Osteoblast (primary cell): ENCODE measurements at regions not wholly inside any gene's neighbourhood (a gene's known extent, or its start where the extent isn't known, plus 50 kb on each side); places are given as distances from the start of the nearest gene placed in this dataset.

Source experiments
- DNase-seq: peaks from one replicate; pipeline ENCODE4 v3.0.0; 2011; ENCODE audit warnings: low spot score, mixed read lengths; ENCODE audit not compliant: insufficient read length; ENCODE audit errors: missing footprints
- H2AFZ ChIP-seq: 2 replicates; pipeline ENCODE4 v1.6.0; 2011; ENCODE audit warnings: mild to moderate bottlenecking, low read length
- H3K27ac ChIP-seq: 2 replicates; pipeline ENCODE4 v1.5.1; 2011; ENCODE audit warnings: mild to moderate bottlenecking, low read depth, low read length, moderate library complexity
- H3K27me3 ChIP-seq: 2 replicates; pipeline ENCODE4 v1.6.0; 2012; ENCODE audit warnings: mild to moderate bottlenecking, control low read depth, inconsistent platforms, low read length, moderate library complexity; ENCODE audit not compliant: insufficient read depth
- H3K36me3 ChIP-seq: 2 replicates; pipeline ENCODE4 v1.5.1; 2011; ENCODE audit warnings: mild to moderate bottlenecking, low read length, control low read depth, moderate library complexity; ENCODE audit not compliant: insufficient read depth
- H3K4me1 ChIP-seq: 2 replicates; pipeline ENCODE4 v1.5.1; 2011; ENCODE audit warnings: mild to moderate bottlenecking, low read length, control low read depth, moderate library complexity; ENCODE audit not compliant: insufficient read depth
- H3K4me2 ChIP-seq: 2 replicates; pipeline ENCODE4 v1.6.0; 2011; ENCODE audit warnings: mild to moderate bottlenecking, low read length; ENCODE audit not compliant: insufficient read depth
- H3K4me3 ChIP-seq: fragments of 200-600 bp; sonication (generic); 3 replicates; pipeline ENCODE4 v1.5.1; 2012; ENCODE audit warnings: mild to moderate bottlenecking, low read length, inconsistent platforms; ENCODE audit not compliant: insufficient read depth
- H3K79me2 ChIP-seq: 2 replicates; pipeline ENCODE4 v1.6.0; 2012; ENCODE audit warnings: mild to moderate bottlenecking, low read length, control low read depth, inconsistent platforms; ENCODE audit not compliant: insufficient read depth
- H3K9me3 ChIP-seq: 2 replicates; pipeline ENCODE4 v1.5.1; 2011; ENCODE audit warnings: low read depth, low read length, control low read depth
- H4K20me1 ChIP-seq: 2 replicates; pipeline ENCODE4 v1.6.0; 2012; ENCODE audit warnings: mild to moderate bottlenecking, low read length, control low read depth; ENCODE audit not compliant: insufficient read depth
- TF ChIP-seq, protein P1 (sequence below): IDR thresholded peaks from 2 replicates; pipeline ENCODE4 v1.5.1; 2011; ENCODE audit warnings: mild to moderate bottlenecking, low read depth, low read length, moderate library complexity; ENCODE audit errors: extremely low read depth

DNA sequence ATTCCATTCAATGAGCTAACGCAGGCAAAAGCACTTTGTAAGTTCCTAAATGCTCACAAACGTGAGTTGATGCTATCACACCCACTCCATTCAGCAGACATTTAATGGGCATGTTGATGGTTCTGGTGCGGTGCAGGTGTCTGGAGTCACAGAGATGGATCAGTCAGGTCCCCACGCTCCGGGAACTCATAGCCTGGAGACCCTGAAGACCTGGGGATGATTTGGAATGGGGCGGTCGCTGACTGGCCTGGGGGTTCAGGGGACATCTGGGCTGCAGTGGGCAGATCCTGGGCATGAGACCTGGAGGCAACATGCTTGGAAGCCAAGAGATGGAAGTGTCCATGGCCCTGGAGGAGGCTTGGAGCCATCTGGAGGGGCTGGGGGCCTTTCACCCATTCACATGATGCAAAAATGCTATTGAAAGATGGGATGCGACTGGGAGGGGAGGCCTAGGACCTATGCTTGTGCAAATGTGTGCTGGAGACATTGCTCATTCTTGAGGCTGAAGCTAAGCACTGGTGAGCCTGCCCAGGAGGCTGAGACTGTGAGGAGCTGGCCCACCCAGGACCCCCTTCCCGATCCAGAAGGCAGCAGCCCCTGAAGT is 522.6 kb downstream of the GLRX3 start:
- no peak for DNase-seq
- H3K79me2 ChIP-seq: no peaks in the 10 kb centered on the region
- no peaks in the 10 kb centered on the region for H3K36me3 ChIP-seq
- no peaks in the 10 kb centered on the region for H4K20me1 ChIP-seq
- H3K4me3 ChIP-seq: no peak overlapping the region
- TF ChIP-seq, protein P1, sequence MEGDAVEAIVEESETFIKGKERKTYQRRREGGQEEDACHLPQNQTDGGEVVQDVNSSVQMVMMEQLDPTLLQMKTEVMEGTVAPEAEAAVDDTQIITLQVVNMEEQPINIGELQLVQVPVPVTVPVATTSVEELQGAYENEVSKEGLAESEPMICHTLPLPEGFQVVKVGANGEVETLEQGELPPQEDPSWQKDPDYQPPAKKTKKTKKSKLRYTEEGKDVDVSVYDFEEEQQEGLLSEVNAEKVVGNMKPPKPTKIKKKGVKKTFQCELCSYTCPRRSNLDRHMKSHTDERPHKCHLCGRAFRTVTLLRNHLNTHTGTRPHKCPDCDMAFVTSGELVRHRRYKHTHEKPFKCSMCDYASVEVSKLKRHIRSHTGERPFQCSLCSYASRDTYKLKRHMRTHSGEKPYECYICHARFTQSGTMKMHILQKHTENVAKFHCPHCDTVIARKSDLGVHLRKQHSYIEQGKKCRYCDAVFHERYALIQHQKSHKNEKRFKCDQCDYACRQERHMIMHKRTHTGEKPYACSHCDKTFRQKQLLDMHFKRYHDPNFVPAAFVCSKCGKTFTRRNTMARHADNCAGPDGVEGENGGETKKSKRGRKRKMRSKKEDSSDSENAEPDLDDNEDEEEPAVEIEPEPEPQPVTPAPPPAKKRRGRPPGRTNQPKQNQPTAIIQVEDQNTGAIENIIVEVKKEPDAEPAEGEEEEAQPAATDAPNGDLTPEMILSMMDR: no peak
- no peaks in the 10 kb centered on the region for H3K4me1 ChIP-seq
- H3K27me3 ChIP-seq: no peaks in the 10 kb centered on the region
- H3K9me3 ChIP-seq: no peaks in the 10 kb centered on the region
- no peak overlapping the region for H3K27ac ChIP-seq
- H2AFZ ChIP-seq: no peak overlapping the region
- H3K4me2 ChIP-seq: no peak overlapping the region

- H3K79me2 ChIP-seq: no peaks in the 10 kb centered on the region
- H3K4me2 ChIP-seq: no peak overlapping the region
- no peaks in the 10 kb centered on the region for H3K4me1 ChIP-seq
- DNase-seq: peak; percentile 59
- no peaks in the 10 kb centered on the region for H3K27me3 ChIP-seq
- no peaks in the 10 kb centered on the region for H3K36me3 ChIP-seq
- no peak overlapping the region for H2AFZ ChIP-seq
- H4K20me1 ChIP-seq: no peaks in the 10 kb centered on the region
- H3K9me3 ChIP-seq: peaks cover 2% of the 10 kb centered on the region
- no peak overlapping the region for H3K27ac ChIP-seq
- TF ChIP-seq, protein P1: no peak
- H3K4me3 ChIP-seq: no peak overlapping the region
Observed at GRCh38 chr10:130659528-130659927, 523.3 kb downstream of the GLRX3 start.

- TF ChIP-seq, protein P1: no peak
- H2AFZ ChIP-seq: no peak overlapping the region
- no peaks in the 10 kb centered on the region for H3K36me3 ChIP-seq
- no peak overlapping the region for H3K27ac ChIP-seq
- peaks cover 2% of the 10 kb centered on the region for H3K9me3 ChIP-seq
- no peak overlapping the region for H3K4me3 ChIP-seq
- no peaks in the 10 kb centered on the region for H3K79me2 ChIP-seq
- H4K20me1 ChIP-seq: no peaks in the 10 kb centered on the region
- no peaks in the 10 kb centered on the region for H3K4me1 ChIP-seq
- H3K27me3 ChIP-seq: no peaks in the 10 kb centered on the region
- no peak overlapping the region for H3K4me2 ChIP-seq
- peak; percentile 69 for DNase-seq
Observed at GRCh38 chr10:130660266-130660665, 524.1 kb downstream of the GLRX3 start.

GRCh38 chr10:130661419-130661818 is 525.2 kb downstream of the GLRX3 start:
- no peak overlapping the region for H3K27ac ChIP-seq
- no peak for DNase-seq
- no peaks in the 10 kb centered on the region for H3K36me3 ChIP-seq
- no peak overlapping the region for H3K4me3 ChIP-seq
- H4K20me1 ChIP-seq: no peaks in the 10 kb centered on the region
- TF ChIP-seq, protein P1: no peak
- no peaks in the 10 kb centered on the region for H3K4me1 ChIP-seq
- no peaks in the 10 kb centered on the region for H3K27me3 ChIP-seq
- peaks cover 2% of the 10 kb centered on the region for H3K9me3 ChIP-seq
- H2AFZ ChIP-seq: no peak overlapping the region
- no peak overlapping the region for H3K4me2 ChIP-seq
- H3K79me2 ChIP-seq: no peaks in the 10 kb centered on the region
